Body of pancreas (tissue), 4 donors: ENCODE measurements at regions not wholly inside any gene's neighbourhood (a gene's known extent, or its start where the extent isn't known, plus 50 kb on each side); places are given as distances from the start of the nearest gene placed in this dataset.

Experiments used
- ATAC-seq: fragments of 150-250 bp; one replicate; pipeline ENCODE4 v1.9.1; 2016
- DNase-seq, 4 donors: peaks; one replicate each; pipeline ENCODE4 v3.0.0-alpha.2; 2019
- H3K27ac ChIP-seq, 4 donors: fragments of 200-600 bp; sonication (generic); 1 replicate in 3 of 4; 2 replicates in 1 of 4; pipeline versions ENCODE4 v1.5.1 to v1.6.1; 2016 to 2019; ENCODE audit warnings: mild to moderate bottlenecking in 1 of 4, mixed read lengths in 1 of 4, moderate library complexity in 1 of 4
- H3K27me3 ChIP-seq, 2 donors: fragments of 200-600 bp; sonication (generic); one replicate each; pipeline ENCODE4 v1.6.0; 2016; ENCODE audit warnings: mild to moderate bottlenecking in 1 of 2
- H3K36me3 ChIP-seq, 2 donors: fragments of 200-600 bp; sonication (generic); replicated peaks in 1 of 2; 2 replicates each; pipeline ENCODE4 v1.5.1; 2016; ENCODE audit warnings: low read depth in 2 of 2; ENCODE audit not compliant: insufficient read depth in 1 of 2
- H3K4me1 ChIP-seq: fragments of 200-600 bp; sonication (generic); one replicate; pipeline ENCODE4 v1.6.0; 2016
- H3K4me3 ChIP-seq, 2 donors: fragments of 200-600 bp; sonication (generic); 1 replicate in 1 of 2; 2 replicates in 1 of 2; pipeline ENCODE4 v1.5.1; 2016 to 2019
- H3K9me3 ChIP-seq, 3 donors: fragments of 200-600 bp; sonication (generic); 1 replicate in 2 of 3; 2 replicates in 1 of 3; pipeline ENCODE4 v1.5.1; 2016
- POLR2A ChIP-seq, 3 donors: fragments of 450-650 bp; IDR thresholded peaks; one replicate each; pipeline ENCODE4 v1.6.1; 2016; ENCODE audit warnings: antibody characterized with exemption in 3 of 3, mild to moderate bottlenecking in 2 of 3
- WGBS, 2 donors: methylation state at CpG; one replicate each; pipeline ENCODE4 v1.1.5; 2017; 5-methylcytosine and 5-hydroxymethylcytosine counted together
- intact Hi-C: fragments of 100-400 bp; cut with DNase I; formaldehyde crosslinking; loops from one replicate; pipeline ENCODE4 v1.15.1; 2023
- TF ChIP-seq, protein P1 (sequence below), 7 experiments: fragments of 450-650 bp in 4 of 7; fragments of 200-600 bp in 3 of 7; sonication (generic) in 3 of 7; IDR thresholded peaks; one replicate each; pipeline ENCODE4 v1.5.1; 2016 to 2019; ENCODE audit warnings: antibody characterized with exemption in 7 of 7

DNA sequence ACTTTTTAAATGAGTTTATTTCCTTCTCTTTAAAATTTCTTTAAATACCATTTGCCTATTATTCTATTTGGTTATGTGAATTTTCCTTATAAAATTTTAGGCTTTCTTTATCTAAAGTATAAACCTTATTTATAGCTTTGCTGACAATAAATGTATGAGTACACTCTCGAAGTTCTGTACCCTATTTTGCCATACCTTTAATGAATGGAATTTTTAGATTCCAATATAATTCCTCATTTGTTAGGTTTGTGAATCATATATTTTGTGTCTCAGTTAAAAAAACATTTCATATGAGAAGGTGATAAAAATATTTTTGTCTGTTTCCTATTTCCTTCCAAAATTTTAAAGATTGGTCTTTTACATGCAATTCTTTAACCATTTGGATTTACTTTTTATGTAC, 427.4 kb upstream of the SLC8A1 start:
- Histone ChIP-seq H3K9me3 (no peaks in the 10 kb centered on the region), H3K27ac (no peak overlapping the region), H3K4me3 (no peak overlapping the region), H3K4me1 (no peaks in the 10 kb centered on the region), H3K27me3 (no peaks in the 10 kb centered on the region), H3K36me3 (no peaks in the 10 kb centered on the region)
- ATAC-seq: no peak
- 36 to 51% methylated on average over 1 of the region's 1 CpG for WGBS, 2 donors
- no peak for DNase-seq
- TF ChIP-seq POLR2A (IDR thresholded peaks at IDR 0.05): no peak
- TF ChIP-seq, protein P1, sequence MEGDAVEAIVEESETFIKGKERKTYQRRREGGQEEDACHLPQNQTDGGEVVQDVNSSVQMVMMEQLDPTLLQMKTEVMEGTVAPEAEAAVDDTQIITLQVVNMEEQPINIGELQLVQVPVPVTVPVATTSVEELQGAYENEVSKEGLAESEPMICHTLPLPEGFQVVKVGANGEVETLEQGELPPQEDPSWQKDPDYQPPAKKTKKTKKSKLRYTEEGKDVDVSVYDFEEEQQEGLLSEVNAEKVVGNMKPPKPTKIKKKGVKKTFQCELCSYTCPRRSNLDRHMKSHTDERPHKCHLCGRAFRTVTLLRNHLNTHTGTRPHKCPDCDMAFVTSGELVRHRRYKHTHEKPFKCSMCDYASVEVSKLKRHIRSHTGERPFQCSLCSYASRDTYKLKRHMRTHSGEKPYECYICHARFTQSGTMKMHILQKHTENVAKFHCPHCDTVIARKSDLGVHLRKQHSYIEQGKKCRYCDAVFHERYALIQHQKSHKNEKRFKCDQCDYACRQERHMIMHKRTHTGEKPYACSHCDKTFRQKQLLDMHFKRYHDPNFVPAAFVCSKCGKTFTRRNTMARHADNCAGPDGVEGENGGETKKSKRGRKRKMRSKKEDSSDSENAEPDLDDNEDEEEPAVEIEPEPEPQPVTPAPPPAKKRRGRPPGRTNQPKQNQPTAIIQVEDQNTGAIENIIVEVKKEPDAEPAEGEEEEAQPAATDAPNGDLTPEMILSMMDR (IDR thresholded peaks at IDR 0.05): no peak
- intact Hi-C loops: no loop called here

DNA sequence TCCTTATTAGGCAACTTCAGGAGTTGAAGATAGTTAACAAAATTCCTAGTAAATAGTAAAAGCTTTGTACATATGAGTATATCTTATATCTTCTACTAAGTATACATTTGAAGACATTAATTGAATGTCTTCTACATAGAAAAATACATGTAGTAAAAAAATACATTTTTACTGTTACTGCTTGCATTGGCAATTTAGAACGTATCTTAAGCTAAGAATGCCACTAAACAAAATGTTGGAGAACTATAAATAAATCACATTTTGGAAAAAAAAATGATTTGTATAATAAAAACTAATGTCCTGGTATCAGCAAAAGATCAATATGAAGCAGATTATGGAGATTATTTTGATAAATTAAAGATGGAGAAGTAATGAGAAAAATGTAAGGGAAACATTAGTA, 434.2 kb upstream of the SLC8A1 start:
- TF ChIP-seq, protein P1 (IDR thresholded peaks at IDR 0.05): no peak
- TF ChIP-seq POLR2A (IDR thresholded peaks at IDR 0.05): no peak
- no peaks in the 10 kb centered on the region for H3K4me1 ChIP-seq
- DNase-seq (no peak), ATAC-seq (no peak)
- no peaks in the 10 kb centered on the region for H3K36me3 ChIP-seq
- no peaks in the 10 kb centered on the region for H3K27me3 ChIP-seq
- H3K9me3 ChIP-seq: no peaks in the 10 kb centered on the region
- 72 to 85% methylated on average over 1 of the region's 1 CpG for WGBS, 2 donors
- H3K27ac ChIP-seq: no peak overlapping the region
- H3K4me3 ChIP-seq: no peak overlapping the region
- intact Hi-C loops: no loop called here

DNA sequence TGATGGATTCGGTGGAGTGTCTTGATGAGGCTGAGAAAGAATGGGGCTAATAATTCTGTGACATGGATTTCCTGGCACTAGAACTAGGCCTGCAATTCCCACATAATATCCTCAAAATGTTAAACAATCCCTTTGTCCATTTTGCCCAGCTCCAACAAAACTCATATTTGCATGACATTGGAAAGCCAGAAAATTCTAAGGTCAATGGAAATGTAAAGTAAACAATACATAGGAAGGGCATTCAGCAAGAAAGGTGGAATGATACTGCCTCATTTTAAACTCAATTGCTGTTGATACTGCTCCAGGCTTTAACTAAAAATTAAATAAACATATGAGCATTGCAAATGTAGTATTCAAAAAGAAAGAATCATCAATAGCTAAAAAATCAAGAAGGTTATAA, 434.8 kb upstream of the SLC8A1 start:
- Histone ChIP-seq H3K36me3 (no peaks in the 10 kb centered on the region), H3K4me3 (no peak overlapping the region), H3K4me1 (no peaks in the 10 kb centered on the region), H3K9me3 (no peaks in the 10 kb centered on the region), H3K27me3 (no peaks in the 10 kb centered on the region), H3K27ac (no peak overlapping the region)
- no peak for ATAC-seq
- no peak for DNase-seq
- intact Hi-C loops: no loop called here
- no peak for TF ChIP-seq POLR2A (IDR thresholded peaks at IDR 0.05)
- TF ChIP-seq, protein P1 (IDR thresholded peaks at IDR 0.05): no peak
- WGBS, 2 donors: 74 to 85% methylated on average over 1 of the region's 1 CpG

DNA sequence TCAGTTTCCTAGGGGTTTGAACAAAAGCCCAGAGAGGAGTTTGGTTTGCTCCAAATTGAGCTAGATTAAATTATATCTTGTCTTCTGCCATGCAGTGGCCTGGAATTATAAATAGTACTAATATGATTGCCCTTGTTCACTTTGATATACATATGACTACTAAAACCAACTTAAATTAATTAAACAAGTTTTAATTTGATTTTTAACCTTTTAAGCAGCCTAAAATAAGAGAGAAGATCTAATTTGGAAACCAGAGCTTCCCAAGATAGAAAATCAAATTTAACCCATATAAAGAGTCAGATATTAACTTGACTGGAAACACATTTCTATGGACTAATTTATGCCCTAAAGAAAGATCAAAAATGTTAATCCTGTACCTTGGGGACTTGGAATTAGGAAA, 444.5 kb upstream of the SLC8A1 start:
- DNase-seq (no peak), ATAC-seq (no peak)
- Histone ChIP-seq H3K4me1 (no peaks in the 10 kb centered on the region), H3K9me3 (no peaks in the 10 kb centered on the region), H3K27ac (no peak overlapping the region), H3K27me3 (no peaks in the 10 kb centered on the region), H3K4me3 (no peak overlapping the region), H3K36me3 (no peaks in the 10 kb centered on the region)
- intact Hi-C loops: no loop called here
- TF ChIP-seq, protein P1 (IDR thresholded peaks at IDR 0.05): no peak
- TF ChIP-seq POLR2A (IDR thresholded peaks at IDR 0.05): no peak

DNA sequence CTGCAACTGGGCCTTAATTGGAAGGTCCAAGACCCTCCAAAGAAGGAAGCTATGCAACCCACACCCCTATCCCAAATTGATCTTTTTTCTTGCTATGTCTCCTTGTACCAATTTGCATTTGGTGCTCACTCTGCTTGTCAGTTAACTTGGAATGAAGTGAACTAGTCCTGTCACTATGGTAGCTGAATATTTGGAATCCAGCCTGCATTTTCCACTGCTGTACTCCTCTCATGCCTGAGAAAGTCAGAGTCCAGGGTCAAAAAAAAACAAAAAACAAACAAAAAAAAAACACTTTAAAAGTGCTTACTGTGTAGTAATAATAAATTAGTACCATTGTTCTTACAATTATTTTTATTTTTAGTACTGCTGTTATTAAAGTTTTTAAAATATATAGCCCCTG, 462.8 kb upstream of the SLC8A1 start:
- H3K4me3 ChIP-seq: no peak overlapping the region
- no peaks in the 10 kb centered on the region for H3K27me3 ChIP-seq
- no peaks in the 10 kb centered on the region for H3K9me3 ChIP-seq
- no peak for ATAC-seq
- no peaks in the 10 kb centered on the region for H3K4me1 ChIP-seq
- H3K36me3 ChIP-seq: no peaks in the 10 kb centered on the region
- DNase-seq: no peak
- TF ChIP-seq, protein P1 (IDR thresholded peaks at IDR 0.05): no peak
- TF ChIP-seq POLR2A (IDR thresholded peaks at IDR 0.05): no peak
- H3K27ac ChIP-seq: no peak overlapping the region
- intact Hi-C loops: no loop called here
